Liver (tissue), 8 donors: ENCODE measurements at regions not wholly inside any gene's neighbourhood (a gene's known extent, or its start where the extent isn't known, plus 50 kb on each side); places are given as distances from the start of the nearest gene placed in this dataset.

Source experiments
- DNase-seq: peaks from one replicate; pipeline ENCODE4 v3.0.0-alpha.2; 2017; ENCODE audit warnings: low spot score
- H3K27ac ChIP-seq, 2 donors: one replicate each; pipeline ENCODE4 v1.7.0; 2013; ENCODE audit warnings: inconsistent platforms in 2 of 2, low read length in 2 of 2, control low read depth in 1 of 2, low read depth in 1 of 2, mild to moderate bottlenecking in 1 of 2
- H3K27me3 ChIP-seq, 4 donors: one replicate each; pipeline versions ENCODE4 v1.6.1 to v1.7.0; 2013; ENCODE audit warnings: low read length in 3 of 4, inconsistent platforms in 1 of 4, mild to moderate bottlenecking in 1 of 4, moderate library complexity in 1 of 4; ENCODE audit not compliant: control insufficient read depth in 4 of 4, insufficient read depth in 4 of 4
- H3K36me3 ChIP-seq, 4 donors: one replicate each; pipeline versions ENCODE4 v1.6.1 to v1.7.0; 2013; ENCODE audit warnings: low read length in 3 of 4, mild to moderate bottlenecking in 3 of 4, low read depth in 1 of 4, moderate library complexity in 1 of 4; ENCODE audit not compliant: control insufficient read depth in 4 of 4, insufficient read depth in 3 of 4
- H3K4me1 ChIP-seq, 4 donors: one replicate each; pipeline versions ENCODE4 v1.6.1 to v1.7.0; 2013; ENCODE audit warnings: low read length in 3 of 4, mild to moderate bottlenecking in 3 of 4, moderate library complexity in 1 of 4; ENCODE audit not compliant: control insufficient read depth in 4 of 4, insufficient read depth in 4 of 4
- H3K4me3 ChIP-seq, 3 donors: one replicate each; pipeline versions ENCODE4 v1.6.1 to v1.7.0; 2013; ENCODE audit warnings: low read length in 3 of 3, control low read depth in 1 of 3, low read depth in 1 of 3, mild to moderate bottlenecking in 1 of 3
- H3K9ac ChIP-seq, 2 donors: one replicate each; pipeline ENCODE4 v1.7.0; 2013; ENCODE audit warnings: low read length in 2 of 2, mild to moderate bottlenecking in 2 of 2, moderate library complexity in 2 of 2, control low read depth in 1 of 2, low read depth in 1 of 2
- H3K9me3 ChIP-seq, 4 donors: one replicate each; pipeline versions ENCODE4 v1.6.1 to v1.7.0; 2013; ENCODE audit warnings: low read length in 3 of 4; ENCODE audit not compliant: control insufficient read depth in 4 of 4
- FOXA1 ChIP-seq: IDR thresholded peaks from 2 replicates; pipeline ENCODE4 v1.6.1; 2016; ENCODE audit warnings: antibody characterized with exemption
- FOXA2 ChIP-seq: IDR thresholded peaks from 2 replicates; pipeline ENCODE4 v1.6.1; 2016; ENCODE audit warnings: antibody characterized with exemption
- GABPA ChIP-seq, 2 donors: IDR thresholded peaks in 1 of 2; conservative IDR thresholded peaks in 1 of 2; 2 replicates each; pipeline ENCODE4 v1.6.1; 2016; ENCODE audit warnings: antibody characterized with exemption in 2 of 2, mild to moderate bottlenecking in 1 of 2, moderate library complexity in 1 of 2
- HNF4A ChIP-seq, 2 donors: conservative IDR thresholded peaks; 2 replicates each; pipeline ENCODE4 v1.6.1; 2016; ENCODE audit warnings: antibody characterized with exemption in 2 of 2, mild to moderate bottlenecking in 2 of 2
- HNF4G ChIP-seq: IDR thresholded peaks from 2 replicates; pipeline ENCODE4 v1.6.1; 2016; ENCODE audit warnings: antibody characterized with exemption
- MAX ChIP-seq: IDR thresholded peaks from 2 replicates; pipeline ENCODE4 v1.6.1; 2016; ENCODE audit warnings: antibody characterized with exemption
- NR2F2 ChIP-seq: IDR thresholded peaks from 2 replicates; pipeline ENCODE4 v1.6.1; 2016; ENCODE audit warnings: antibody characterized with exemption
- RAD21 ChIP-seq, 2 donors: IDR thresholded peaks; 2 replicates each; pipeline ENCODE4 v1.6.1; 2016; ENCODE audit warnings: antibody characterized with exemption in 2 of 2, mild to moderate bottlenecking in 2 of 2
- REST ChIP-seq: IDR thresholded peaks from 2 replicates; pipeline ENCODE4 v1.6.1; 2016; ENCODE audit warnings: antibody characterized with exemption, mild to moderate bottlenecking
- SP1 ChIP-seq: IDR thresholded peaks from 2 replicates; pipeline ENCODE4 v1.6.1; 2018; ENCODE audit warnings: antibody characterized with exemption, mild to moderate bottlenecking
- TAF1 ChIP-seq: conservative IDR thresholded peaks from 2 replicates; pipeline ENCODE4 v1.6.1; 2016; ENCODE audit warnings: antibody characterized with exemption, mild to moderate bottlenecking
- WGBS: extraction: QIAGEN DNeasy Blood & Tissue Kit; methylation state at CpG from one replicate; pipeline ENCODE4 v1.1.7; 2013; 5-methylcytosine and 5-hydroxymethylcytosine counted together
- TF ChIP-seq, protein P1 (sequence below): IDR thresholded peaks from 2 replicates; pipeline ENCODE4 v1.6.1; 2016; ENCODE audit warnings: antibody characterized with exemption
- TF ChIP-seq, protein P2 (sequence below): fragments of 150-350 bp; IDR thresholded peaks from 2 replicates; pipeline ENCODE4 v1.5.1; 2017; ENCODE audit warnings: improper control_type of control experiment, low read depth, low read length; ENCODE audit not compliant: missing input control
- TF ChIP-seq, protein P3 (sequence below): IDR thresholded peaks from 2 replicates; pipeline ENCODE4 v1.6.1; 2016; ENCODE audit warnings: antibody characterized with exemption
- donor health status: healthy.
- donor health status: healthy.
- donor health status: healthy.
- donor health status: healthy.
- donor health status: healthy.

GRCh38 chr16:51867386-51868065 is 679.4 kb downstream of the TOX3 start:
- Histone ChIP-seq H3K27me3 (peaks cover 0 to 4% (median 0%) of the 10 kb centered on the region in 4 donors), H3K27ac (no peak overlapping the region), H3K4me1 (no peaks in the 10 kb centered on the region), H3K4me3 (no peak overlapping the region), H3K9ac (no peak overlapping the region), H3K9me3 (no peaks in the 10 kb centered on the region), H3K36me3 (no peaks in the 10 kb centered on the region)
- WGBS, result 83% methylated on average over 8 of the region's 8 CpGs
- TF ChIP-seq NR2F2, result no peak
- no peak for TF ChIP-seq FOXA1
- TF ChIP-seq, protein P1, sequence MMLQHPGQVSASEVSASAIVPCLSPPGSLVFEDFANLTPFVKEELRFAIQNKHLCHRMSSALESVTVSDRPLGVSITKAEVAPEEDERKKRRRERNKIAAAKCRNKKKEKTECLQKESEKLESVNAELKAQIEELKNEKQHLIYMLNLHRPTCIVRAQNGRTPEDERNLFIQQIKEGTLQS, result no peak
- no peak for TF ChIP-seq RAD21 (IDR thresholded peaks at IDR 0.05)
- TF ChIP-seq, protein P2, sequence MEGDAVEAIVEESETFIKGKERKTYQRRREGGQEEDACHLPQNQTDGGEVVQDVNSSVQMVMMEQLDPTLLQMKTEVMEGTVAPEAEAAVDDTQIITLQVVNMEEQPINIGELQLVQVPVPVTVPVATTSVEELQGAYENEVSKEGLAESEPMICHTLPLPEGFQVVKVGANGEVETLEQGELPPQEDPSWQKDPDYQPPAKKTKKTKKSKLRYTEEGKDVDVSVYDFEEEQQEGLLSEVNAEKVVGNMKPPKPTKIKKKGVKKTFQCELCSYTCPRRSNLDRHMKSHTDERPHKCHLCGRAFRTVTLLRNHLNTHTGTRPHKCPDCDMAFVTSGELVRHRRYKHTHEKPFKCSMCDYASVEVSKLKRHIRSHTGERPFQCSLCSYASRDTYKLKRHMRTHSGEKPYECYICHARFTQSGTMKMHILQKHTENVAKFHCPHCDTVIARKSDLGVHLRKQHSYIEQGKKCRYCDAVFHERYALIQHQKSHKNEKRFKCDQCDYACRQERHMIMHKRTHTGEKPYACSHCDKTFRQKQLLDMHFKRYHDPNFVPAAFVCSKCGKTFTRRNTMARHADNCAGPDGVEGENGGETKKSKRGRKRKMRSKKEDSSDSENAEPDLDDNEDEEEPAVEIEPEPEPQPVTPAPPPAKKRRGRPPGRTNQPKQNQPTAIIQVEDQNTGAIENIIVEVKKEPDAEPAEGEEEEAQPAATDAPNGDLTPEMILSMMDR, result no peak
- TF ChIP-seq FOXA2, result no peak
- TF ChIP-seq HNF4G, result no peak
- TF ChIP-seq, protein P3, sequence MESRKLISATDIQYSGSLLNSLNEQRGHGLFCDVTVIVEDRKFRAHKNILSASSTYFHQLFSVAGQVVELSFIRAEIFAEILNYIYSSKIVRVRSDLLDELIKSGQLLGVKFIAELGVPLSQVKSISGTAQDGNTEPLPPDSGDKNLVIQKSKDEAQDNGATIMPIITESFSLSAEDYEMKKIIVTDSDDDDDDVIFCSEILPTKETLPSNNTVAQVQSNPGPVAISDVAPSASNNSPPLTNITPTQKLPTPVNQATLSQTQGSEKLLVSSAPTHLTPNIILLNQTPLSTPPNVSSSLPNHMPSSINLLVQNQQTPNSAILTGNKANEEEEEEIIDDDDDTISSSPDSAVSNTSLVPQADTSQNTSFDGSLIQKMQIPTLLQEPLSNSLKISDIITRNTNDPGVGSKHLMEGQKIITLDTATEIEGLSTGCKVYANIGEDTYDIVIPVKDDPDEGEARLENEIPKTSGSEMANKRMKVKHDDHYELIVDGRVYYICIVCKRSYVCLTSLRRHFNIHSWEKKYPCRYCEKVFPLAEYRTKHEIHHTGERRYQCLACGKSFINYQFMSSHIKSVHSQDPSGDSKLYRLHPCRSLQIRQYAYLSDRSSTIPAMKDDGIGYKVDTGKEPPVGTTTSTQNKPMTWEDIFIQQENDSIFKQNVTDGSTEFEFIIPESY, result no peak
- TF ChIP-seq SP1, result no peak
- no peak for TF ChIP-seq TAF1
- TF ChIP-seq GABPA (IDR thresholded peaks at IDR 0.05 in 1 of 2, conservative IDR thresholded peaks at IDR 0.05 in 1 of 2), result no peak
- TF ChIP-seq MAX, result no peak
- no peak for TF ChIP-seq HNF4A (conservative IDR thresholded peaks at IDR 0.05)
- DNase-seq, result no peak

DNA sequence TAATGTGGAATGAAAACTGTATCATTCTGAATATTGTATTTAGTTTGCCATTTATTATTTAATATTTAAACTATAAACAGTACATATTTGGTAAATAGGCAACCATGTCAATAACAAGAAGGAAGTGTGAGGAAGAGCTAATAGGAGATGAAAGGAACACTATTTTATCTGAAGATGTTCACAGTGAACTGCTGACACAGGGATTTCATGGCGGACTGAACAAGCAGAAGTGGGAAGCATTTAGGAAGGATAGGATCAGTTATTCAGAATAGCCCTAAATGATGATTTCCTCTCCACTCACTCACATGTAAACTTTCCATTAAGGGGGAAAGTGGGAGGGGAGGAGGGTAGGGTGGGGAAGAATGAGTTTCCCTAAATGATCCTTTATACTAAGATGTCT is 682.4 kb downstream of the TOX3 start:
- Histone ChIP-seq H3K4me1 (no peaks in the 10 kb centered on the region), H3K4me3 (no peak overlapping the region), H3K9ac (no peak overlapping the region), H3K27me3 (peaks cover 0 to 4% (median 0%) of the 10 kb centered on the region in 4 donors), H3K36me3 (no peaks in the 10 kb centered on the region), H3K9me3 (no peaks in the 10 kb centered on the region), H3K27ac (no peak overlapping the region)
- 38% methylated on average over 1 of the region's 1 CpG for WGBS
- TF ChIP-seq REST (no peak), HNF4A (conservative IDR thresholded peaks at IDR 0.05) (no peak), TAF1 (no peak)
- TF ChIP-seq, protein P3, result no peak
- DNase-seq, result no peak
